ENCODE measurements at regions not wholly inside any gene's neighbourhood (a gene's known extent, or its start where the extent isn't known, plus 50 kb on each side); places are given as distances from the start of the nearest gene placed in this dataset.

- ATAC-seq (replicated peaks) (no peak), DNase-seq (no peak)
- Mint-ChIP-seq H3K27ac (no peak overlapping the region), H3K27me3 (no peaks in the 10 kb centered on the region), H3K36me3 (peaks cover 41 to 52% of the 10 kb centered on the region in 2 donors), H3K4me1 (no peaks in the 10 kb centered on the region), H3K4me3 (no peak overlapping the region), H3K9me3 (no peaks in the 10 kb centered on the region)
Observed at GRCh38 chr16:27681681-27682080, 131.7 kb downstream of the KATNIP start.

- DNase-seq: no peak
- peaks cover 30 to 38% of the 10 kb centered on the region in 2 donors for H3K36me3 Mint-ChIP-seq
- no peaks in the 10 kb centered on the region for H3K27me3 Mint-ChIP-seq
- no peaks in the 10 kb centered on the region for H3K9me3 Mint-ChIP-seq
- H3K4me1 Mint-ChIP-seq: no peaks in the 10 kb centered on the region
- no peak overlapping the region for H3K27ac Mint-ChIP-seq
- no peak for ATAC-seq (replicated peaks)
- no peak overlapping the region for H3K4me3 Mint-ChIP-seq
Observed at GRCh38 chr16:27684047-27684446, 134.1 kb downstream of the KATNIP start.

- ATAC-seq (replicated peaks): no peak
- no peak overlapping the region for H3K4me3 Mint-ChIP-seq
- H3K27me3 Mint-ChIP-seq: no peaks in the 10 kb centered on the region
- peaks cover 25% of the 10 kb centered on the region in 2 donors for H3K36me3 Mint-ChIP-seq
- H3K9me3 Mint-ChIP-seq: no peaks in the 10 kb centered on the region
- no peak for DNase-seq
- H3K27ac Mint-ChIP-seq: no peak overlapping the region
- H3K4me1 Mint-ChIP-seq: no peaks in the 10 kb centered on the region
Observed at GRCh38 chr16:27685807-27686206, 135.9 kb downstream of the KATNIP start.

- no peak for DNase-seq
- H3K9me3 Mint-ChIP-seq: no peaks in the 10 kb centered on the region
- no peak overlapping the region for H3K4me3 Mint-ChIP-seq
- no peak overlapping the region for H3K27ac Mint-ChIP-seq
- H3K4me1 Mint-ChIP-seq: no peaks in the 10 kb centered on the region
- no peaks in the 10 kb centered on the region for H3K27me3 Mint-ChIP-seq
- peaks cover 16% of the 10 kb centered on the region in 2 donors for H3K36me3 Mint-ChIP-seq
- ATAC-seq (replicated peaks): no peak
Observed at GRCh38 chr16:27686926-27687325, 137.0 kb downstream of the KATNIP start.

- H3K27ac Mint-ChIP-seq: no peak overlapping the region
- H3K4me1 Mint-ChIP-seq: no peaks in the 10 kb centered on the region
- DNase-seq (no peak), ATAC-seq (replicated peaks) (no peak)
- H3K4me3 Mint-ChIP-seq: no peak overlapping the region
- H3K27me3 Mint-ChIP-seq: no peaks in the 10 kb centered on the region
- peaks cover 10% of the 10 kb centered on the region in 2 donors for H3K36me3 Mint-ChIP-seq
- no peaks in the 10 kb centered on the region for H3K9me3 Mint-ChIP-seq
Observed at GRCh38 chr16:27687605-27688004, 137.7 kb downstream of the KATNIP start.

DNA sequence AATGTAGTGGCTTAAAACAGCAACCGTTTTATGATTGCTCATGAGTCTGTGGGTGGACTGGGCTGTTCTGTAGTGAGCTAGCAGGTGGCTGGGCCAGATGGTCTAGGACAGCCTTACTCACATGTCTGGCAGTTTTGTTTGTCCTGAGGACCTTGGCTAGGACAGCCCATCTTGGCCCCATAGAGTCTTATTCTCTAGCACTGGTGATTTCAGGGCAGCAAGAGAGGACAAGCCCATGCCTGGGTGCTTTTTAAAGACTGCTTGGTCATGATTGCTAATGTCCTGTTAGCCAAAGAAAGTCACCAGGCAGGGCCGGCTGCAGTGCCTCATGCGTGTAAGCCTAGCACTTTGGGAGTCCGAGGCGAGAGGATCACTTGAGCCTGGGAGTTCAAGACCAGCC is 139.8 kb downstream of the KATNIP start:
- ATAC-seq (replicated peaks) (no peak), DNase-seq (no peak)
- H3K27me3 Mint-ChIP-seq: no peaks in the 10 kb centered on the region
- H3K27ac Mint-ChIP-seq: no peak overlapping the region
- H3K4me3 Mint-ChIP-seq: no peak overlapping the region
- H3K4me1 Mint-ChIP-seq: no peaks in the 10 kb centered on the region
- peaks cover 3% of the 10 kb centered on the region in 2 donors for H3K36me3 Mint-ChIP-seq
- H3K9me3 Mint-ChIP-seq: no peaks in the 10 kb centered on the region

- H3K4me3 Mint-ChIP-seq: no peak overlapping the region
- no peaks in the 10 kb centered on the region for H3K9me3 Mint-ChIP-seq
- no peaks in the 10 kb centered on the region for H3K27me3 Mint-ChIP-seq
- no peak for DNase-seq
- no peaks in the 10 kb centered on the region for H3K4me1 Mint-ChIP-seq
- H3K27ac Mint-ChIP-seq: no peak overlapping the region
- H3K36me3 Mint-ChIP-seq: peaks cover 8% of the 10 kb centered on the region in 2 donors
- ATAC-seq (replicated peaks): no peak
Observed at GRCh38 chr16:27690608-27691007, 140.7 kb downstream of the KATNIP start.

GRCh38 chr16:27691721-27692120 is 141.8 kb downstream of the KATNIP start:
- ATAC-seq (replicated peaks) (no peak), DNase-seq (no peak)
- H3K36me3 Mint-ChIP-seq: peaks cover 12 to 13% of the 10 kb centered on the region in 2 donors
- H3K4me1 Mint-ChIP-seq: no peaks in the 10 kb centered on the region
- no peaks in the 10 kb centered on the region for H3K27me3 Mint-ChIP-seq
- no peak overlapping the region for H3K4me3 Mint-ChIP-seq
- peaks cover 0 to 3% of the 10 kb centered on the region in 2 donors for H3K9me3 Mint-ChIP-seq
- H3K27ac Mint-ChIP-seq: no peak overlapping the region

GRCh38 chr16:27692576-27692975 is 142.6 kb downstream of the KATNIP start:
- no peak overlapping the region for H3K4me3 Mint-ChIP-seq

GRCh38 chr16:27695161-27695560 is 145.2 kb downstream of the KATNIP start:
- H3K36me3 Mint-ChIP-seq: peaks cover 29 to 37% of the 10 kb centered on the region in 2 donors
- H3K4me3 Mint-ChIP-seq: no peak overlapping the region
- no peak overlapping the region for H3K27ac Mint-ChIP-seq
- no peaks in the 10 kb centered on the region for H3K4me1 Mint-ChIP-seq
- H3K27me3 Mint-ChIP-seq: no peaks in the 10 kb centered on the region
- DNase-seq: no peak
- ATAC-seq (replicated peaks): no peak
- peaks cover 0 to 3% of the 10 kb centered on the region in 2 donors for H3K9me3 Mint-ChIP-seq

More at GRCh38 chr16:27692576-27692975, 142.6 kb downstream of the KATNIP start:
- no peak for DNase-seq
- H3K4me1 Mint-ChIP-seq: no peaks in the 10 kb centered on the region
- no peak for ATAC-seq (replicated peaks)
- no peaks in the 10 kb centered on the region for H3K27me3 Mint-ChIP-seq
- H3K36me3 Mint-ChIP-seq: peaks cover 15 to 16% of the 10 kb centered on the region in 2 donors
- H3K9me3 Mint-ChIP-seq: peaks cover 0 to 3% of the 10 kb centered on the region in 2 donors
- no peak overlapping the region for H3K27ac Mint-ChIP-seq

DNA sequence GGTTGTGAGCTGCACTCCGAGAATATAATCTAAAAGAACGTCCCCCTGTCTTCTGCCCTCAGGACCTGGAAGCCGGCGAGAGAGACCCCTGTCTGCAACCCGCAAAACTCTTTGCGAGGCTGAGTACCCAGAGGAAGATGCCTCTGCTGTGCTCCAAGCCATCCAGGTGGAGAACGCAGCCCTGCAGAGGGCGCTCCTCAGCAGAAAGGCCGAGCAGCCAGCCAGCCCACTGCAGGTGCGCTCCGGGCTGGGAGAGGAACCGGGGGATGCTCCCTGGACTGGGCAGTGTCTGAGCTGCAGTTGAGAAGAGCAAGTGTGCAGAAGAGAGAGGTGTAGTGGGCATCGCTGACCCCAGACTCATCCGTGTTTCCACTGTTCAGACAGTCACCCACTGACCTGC is 148.3 kb downstream of the KATNIP start:
- H3K4me3 Mint-ChIP-seq: no peak overlapping the region
- no peaks in the 10 kb centered on the region for H3K4me1 Mint-ChIP-seq
- H3K27ac Mint-ChIP-seq: no peak overlapping the region
- H3K9me3 Mint-ChIP-seq: peaks cover 0 to 3% of the 10 kb centered on the region in 2 donors
- DNase-seq (no peak), ATAC-seq (replicated peaks) (no peak)
- H3K27me3 Mint-ChIP-seq: no peaks in the 10 kb centered on the region
- H3K36me3 Mint-ChIP-seq: peaks cover 33 to 51% of the 10 kb centered on the region in 2 donors

GRCh38 chr16:27698746-27699145 is 148.8 kb downstream of the KATNIP start:
- H3K4me1 Mint-ChIP-seq: no peaks in the 10 kb centered on the region
- DNase-seq: no peak
- no peak overlapping the region for H3K4me3 Mint-ChIP-seq
- no peak overlapping the region for H3K27ac Mint-ChIP-seq
- H3K27me3 Mint-ChIP-seq: no peaks in the 10 kb centered on the region
- no peak for ATAC-seq (replicated peaks)
- peaks cover 35 to 54% of the 10 kb centered on the region in 2 donors for H3K36me3 Mint-ChIP-seq
- peaks cover 0 to 3% of the 10 kb centered on the region in 2 donors for H3K9me3 Mint-ChIP-seq

DNA sequence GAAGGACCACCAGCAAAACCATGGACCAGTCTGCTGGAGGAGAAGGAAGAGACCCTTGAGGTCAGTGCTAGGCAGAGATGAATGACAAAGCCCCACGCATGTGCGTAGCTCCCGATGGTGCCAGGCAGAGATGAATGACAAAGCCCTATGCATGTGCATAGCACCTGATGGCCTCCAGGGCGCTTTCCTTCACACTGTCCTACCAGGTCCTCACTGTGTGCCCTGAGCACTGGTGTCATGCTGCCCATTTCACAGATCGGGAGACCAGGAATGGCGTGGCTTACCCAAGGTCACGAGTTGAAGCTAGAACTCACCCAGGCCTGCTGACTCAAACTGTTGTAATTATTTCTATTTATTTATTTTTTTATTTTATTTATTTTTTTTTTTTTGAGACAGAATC is 149.6 kb downstream of the KATNIP start:
- H3K9me3 Mint-ChIP-seq: peaks cover 0 to 3% of the 10 kb centered on the region in 2 donors
- H3K4me3 Mint-ChIP-seq: no peak overlapping the region
- no peak for ATAC-seq (replicated peaks)
- H3K4me1 Mint-ChIP-seq: no peaks in the 10 kb centered on the region
- DNase-seq: no peak
- H3K27ac Mint-ChIP-seq: no peak overlapping the region
- no peaks in the 10 kb centered on the region for H3K27me3 Mint-ChIP-seq
- H3K36me3 Mint-ChIP-seq: peaks cover 40 to 62% of the 10 kb centered on the region in 2 donors

GRCh38 chr16:27700304-27700995 is 150.5 kb downstream of the KATNIP start:
- H3K27ac Mint-ChIP-seq: no peak overlapping the region
- H3K9me3 Mint-ChIP-seq: peaks cover 0 to 3% of the 10 kb centered on the region in 2 donors
- DNase-seq (no peak), ATAC-seq (replicated peaks) (no peak)
- H3K27me3 Mint-ChIP-seq: no peaks in the 10 kb centered on the region
- H3K4me3 Mint-ChIP-seq: no peak overlapping the region
- peaks cover 37 to 58% of the 10 kb centered on the region in 2 donors for H3K36me3 Mint-ChIP-seq
- no peaks in the 10 kb centered on the region for H3K4me1 Mint-ChIP-seq

GRCh38 chr16:27701381-27701780 is 151.4 kb downstream of the KATNIP start:
- Mint-ChIP-seq H3K27ac (no peak overlapping the region), H3K4me1 (no peaks in the 10 kb centered on the region), H3K36me3 (peaks cover 37 to 63% of the 10 kb centered on the region in 2 donors), H3K9me3 (peaks cover 0 to 1% of the 10 kb centered on the region in 2 donors), H3K4me3 (no peak overlapping the region), H3K27me3 (no peaks in the 10 kb centered on the region)
- DNase-seq (no peak), ATAC-seq (replicated peaks) (no peak)
